ENCODE measurements at regions not wholly inside any gene's neighbourhood (a gene's known extent, or its start where the extent isn't known, plus 50 kb on each side); places are given as distances from the start of the nearest gene placed in this dataset.
A peak's percentile ranks its signal among the peaks of the same experiment; 100 is the strongest.
"Not testable (repeated sequence)": the region's sequence is repeated elsewhere in the genome, so short reads cannot be mapped to it uniquely, and the experiment has no call there.

GRCh38 chr6:28659250-28659566 lies 133.5 kb downstream of the GPX5 start:
- Mint-ChIP-seq H3K27ac (no peak overlapping the region), H3K4me3 (peak overlapping the region; percentile 77), H3K27me3 (peaks cover 47% of the 10 kb centered on the region), H3K36me3 (ENCODE audit: low read depth) (peaks cover 1% of the 10 kb centered on the region), H3K9me3 (ENCODE audit: low read depth) (no peaks in the 10 kb centered on the region), H3K4me1 (peaks cover 24% of the 10 kb centered on the region)
- CTCF ChIA-PET, result no interaction called here
- DNase-seq (no peak), ATAC-seq (no peak)
- POLR2A ChIA-PET, result no interaction called here
- intact Hi-C loops (cut with DNase I, micrococcal nuclease), result loop anchor here (2.0 to 10.0 kb wide), 4 partner anchors 72 to 754 kb away; a partner anchor contains a TSS

DNA sequence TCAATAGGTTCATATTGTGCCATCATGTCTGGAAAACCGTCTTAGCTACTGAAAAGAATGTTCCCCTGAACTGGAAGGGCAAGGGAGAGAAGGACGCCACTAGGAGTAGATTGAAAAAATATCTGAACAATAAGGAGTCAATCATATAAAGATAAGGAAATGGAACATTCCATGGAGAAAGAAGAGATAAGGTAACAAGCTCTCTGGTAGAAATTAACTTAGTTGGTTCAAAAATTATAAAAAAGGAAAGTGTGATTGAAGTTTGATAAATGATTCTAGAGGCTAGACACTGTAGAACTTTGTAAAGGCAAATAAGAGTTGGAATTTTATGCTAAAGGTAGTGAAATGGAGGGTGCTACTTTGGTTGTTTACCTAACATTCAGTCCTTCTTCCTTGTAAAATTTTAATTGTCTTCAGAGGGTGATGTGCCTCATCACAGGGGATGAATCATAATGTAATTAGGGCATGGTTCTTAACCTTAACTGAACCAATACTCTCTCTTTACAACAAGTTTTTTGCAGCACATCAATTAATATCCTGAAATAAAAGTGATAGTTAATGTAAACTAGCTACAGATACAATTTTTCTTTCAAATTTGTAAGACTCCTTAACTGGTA lies 135.5 kb downstream of the GPX5 start:
- intact Hi-C loops (cut with DNase I, micrococcal nuclease), result no loop called here
- Mint-ChIP-seq H3K9me3 (ENCODE audit: low read depth) (no peaks in the 10 kb centered on the region), H3K27ac (no peak overlapping the region), H3K36me3 (ENCODE audit: low read depth) (peaks cover 1% of the 10 kb centered on the region), H3K4me3 (no peak overlapping the region), H3K27me3 (peaks cover 48% of the 10 kb centered on the region), H3K4me1 (peaks cover 24% of the 10 kb centered on the region)
- no peak for ATAC-seq
- POLR2A ChIA-PET, result no interaction called here
- DNase-seq, result no peak
- CTCF ChIA-PET, result interaction anchor here (0.7 to 1.4 kb wide), 2 partner anchors 12 to 156 kb away, joined by 3 read pairs; no protein-coding TSS in a partner anchor

GRCh38 chr6:28664870-28665396 lies 139.3 kb downstream of the GPX5 start:
- peaks cover 26% of the 10 kb centered on the region for H3K27me3 Mint-ChIP-seq
- H3K9me3 Mint-ChIP-seq (ENCODE audit: low read depth), result no peaks in the 10 kb centered on the region
- POLR2A ChIA-PET, result no interaction called here
- DNase-seq (no peak), ATAC-seq (no peak)
- H3K27ac Mint-ChIP-seq, result no peak overlapping the region
- CTCF ChIA-PET, result interaction anchor here (0.7 kb wide), 1 partner anchor 1104 kb away, joined by 3 read pairs; no protein-coding TSS in a partner anchor
- no peak overlapping the region for H3K4me3 Mint-ChIP-seq
- intact Hi-C loops (cut with DNase I, micrococcal nuclease), result no loop called here
- no peaks in the 10 kb centered on the region for H3K36me3 Mint-ChIP-seq (ENCODE audit: low read depth)
- no peaks in the 10 kb centered on the region for H3K4me1 Mint-ChIP-seq

GRCh38 chr6:28673417-28673786 lies 147.7 kb downstream of the GPX5 start:
- no peak for DNase-seq
- POLR2A ChIA-PET, result no interaction called here
- no peaks in the 10 kb centered on the region for H3K9me3 Mint-ChIP-seq (ENCODE audit: low read depth)
- CTCF ChIA-PET, result interaction anchor here (0.6 kb wide), 1 partner anchor 924 kb away, joined by 3 read pairs; no protein-coding TSS in a partner anchor
- H3K4me3 Mint-ChIP-seq, result peak overlapping the region; percentile 74
- H3K27ac Mint-ChIP-seq, result no peak overlapping the region
- intact Hi-C loops (cut with DNase I, micrococcal nuclease), result loop anchor here in 1 of 2 experiments (1.0 to 2.0 kb wide), 2 partner anchors 15 to 25 kb away; no protein-coding TSS in a partner anchor
- H3K36me3 Mint-ChIP-seq (ENCODE audit: low read depth), result peaks cover 2% of the 10 kb centered on the region
- H3K4me1 Mint-ChIP-seq, result peaks cover 8% of the 10 kb centered on the region
- H3K27me3 Mint-ChIP-seq, result peaks cover 57% of the 10 kb centered on the region
- no peak for ATAC-seq

DNA sequence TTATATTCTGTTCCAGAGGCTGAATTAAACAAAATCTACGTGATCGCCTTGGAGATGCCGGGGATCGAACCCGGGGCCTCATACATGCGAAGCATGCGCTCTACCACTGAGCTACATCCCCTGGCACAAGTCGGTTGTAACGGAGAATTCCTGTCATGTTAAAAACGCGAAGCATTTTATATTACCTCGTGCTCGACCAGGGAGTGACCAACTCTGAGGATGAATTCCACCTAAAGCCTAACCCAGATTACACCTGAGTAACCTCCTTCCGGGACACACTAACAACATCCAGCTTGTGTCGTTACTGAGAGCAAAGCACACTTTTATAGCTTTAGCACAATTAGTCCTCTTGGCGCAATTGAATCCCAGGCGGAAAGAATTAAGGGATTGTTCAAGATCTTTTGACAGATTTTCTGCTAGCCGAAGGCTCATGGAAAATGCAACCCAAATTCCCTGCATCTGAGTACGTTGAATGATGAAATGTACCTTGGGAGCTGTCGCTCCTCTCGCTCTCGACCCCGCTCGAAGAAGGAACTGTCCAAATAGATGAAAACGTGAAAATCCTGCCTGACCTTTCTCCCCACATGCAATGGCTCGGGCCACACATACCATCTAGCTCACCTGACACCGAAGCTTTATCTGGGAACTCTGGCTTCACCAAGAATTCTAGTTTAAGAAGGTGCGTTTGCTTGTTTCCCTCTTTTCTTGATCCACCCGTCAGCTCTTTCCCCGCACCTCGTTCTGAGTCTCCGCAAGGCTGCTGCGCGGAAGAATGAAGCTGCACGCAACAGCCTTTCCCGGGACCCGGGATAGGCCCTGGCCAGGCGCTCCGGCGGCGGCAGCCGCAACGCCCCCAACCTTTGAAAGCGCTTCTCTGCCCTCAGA lies 148.3 kb downstream of the GPX5 start:
- peak overlapping the region; percentile 74 for H3K4me3 Mint-ChIP-seq
- H3K27ac Mint-ChIP-seq, result peak overlapping the region; percentile 64
- DNase-seq (peak; percentile 82), ATAC-seq (peak; percentile 75)
- no peaks in the 10 kb centered on the region for H3K9me3 Mint-ChIP-seq (ENCODE audit: low read depth)
- H3K4me1 Mint-ChIP-seq, result peaks cover 8% of the 10 kb centered on the region
- ChIA-PET CTCF (interaction anchor here (0.7 to 0.9 kb wide), 2 partner anchors 16 to 178 kb away, joined by 3 to 4 read pairs; no protein-coding TSS in a partner anchor), POLR2A (no interaction called here)
- peaks cover 2% of the 10 kb centered on the region for H3K36me3 Mint-ChIP-seq (ENCODE audit: low read depth)
- intact Hi-C loops (cut with DNase I, micrococcal nuclease), result loop anchor here in 1 of 2 experiments (1.0 to 2.0 kb wide), 2 partner anchors 16 to 25 kb away; no protein-coding TSS in a partner anchor
- H3K27me3 Mint-ChIP-seq, result peaks cover 59% of the 10 kb centered on the region

- H3K27me3 Mint-ChIP-seq, result peaks cover 60% of the 10 kb centered on the region
- peaks cover 8% of the 10 kb centered on the region for H3K4me1 Mint-ChIP-seq
- ATAC-seq, result peak; percentile 30
- DNase-seq, result no peak
- CTCF ChIA-PET, result no interaction called here
- H3K27ac Mint-ChIP-seq, result no peak overlapping the region
- peaks cover 2% of the 10 kb centered on the region for H3K36me3 Mint-ChIP-seq (ENCODE audit: low read depth)
- intact Hi-C loops (cut with DNase I, micrococcal nuclease), result no loop called here
- H3K9me3 Mint-ChIP-seq (ENCODE audit: low read depth), result no peaks in the 10 kb centered on the region
- H3K4me3 Mint-ChIP-seq, result no peak overlapping the region
- POLR2A ChIA-PET, result no interaction called here
Measured at GRCh38 chr6:28675600-28675999, 149.9 kb downstream of the GPX5 start.

- Mint-ChIP-seq H3K27ac (no peak overlapping the region), H3K4me1 (peaks cover 6% of the 10 kb centered on the region), H3K4me3 (no peak overlapping the region), H3K9me3 (ENCODE audit: low read depth) (no peaks in the 10 kb centered on the region), H3K36me3 (ENCODE audit: low read depth) (no peaks in the 10 kb centered on the region), H3K27me3 (peaks cover 55% of the 10 kb centered on the region)
- intact Hi-C loops (cut with DNase I, micrococcal nuclease), result loop anchor here in 1 of 2 experiments (5.0 kb wide), 1 partner anchor 140 kb away; no protein-coding TSS in a partner anchor
- ChIA-PET POLR2A (no interaction called here), CTCF (no interaction called here)
- DNase-seq (no peak), ATAC-seq (no peak)
Measured at GRCh38 chr6:28682542-28682941, 156.9 kb downstream of the GPX5 start.

DNA sequence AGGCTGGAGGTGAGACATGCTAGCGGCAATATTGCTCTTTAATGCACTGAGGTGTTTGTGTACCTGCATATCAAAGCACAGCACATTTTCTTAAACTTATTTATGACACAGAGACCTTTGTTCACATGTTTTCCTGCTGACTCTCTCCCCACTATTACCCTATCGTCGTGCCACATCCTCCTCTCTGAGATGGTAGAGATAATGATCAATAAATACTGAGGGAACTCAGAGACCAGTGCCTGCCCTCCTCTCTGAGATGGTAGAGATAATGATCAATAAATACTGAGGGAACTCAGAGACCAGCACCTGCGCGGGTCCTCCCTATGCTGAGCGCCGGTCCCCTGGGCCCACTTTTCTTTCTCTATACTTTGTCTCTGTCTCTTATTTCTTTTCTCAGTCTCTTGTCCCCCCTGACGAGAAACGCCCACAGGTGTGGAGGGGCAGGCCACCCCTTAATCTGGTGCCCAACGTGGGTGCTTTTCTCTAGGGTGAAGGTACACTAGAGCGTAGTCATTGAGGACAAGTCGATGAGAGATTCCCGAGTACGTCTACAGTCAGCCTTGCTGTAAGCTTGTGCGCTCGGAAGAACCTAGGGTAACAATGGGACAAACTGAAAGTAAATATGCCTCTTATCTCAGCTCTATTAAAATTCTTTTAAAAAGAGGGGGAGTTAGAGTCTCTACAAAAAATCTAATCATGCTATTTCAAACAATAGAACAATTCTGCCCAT lies 157.4 kb downstream of the GPX5 start:
- ATAC-seq; H3K9me3 Mint-ChIP-seq (ENCODE audit: low read depth); H3K4me1 Mint-ChIP-seq; POLR2A ChIA-PET; H3K4me3 Mint-ChIP-seq; H3K36me3 Mint-ChIP-seq (ENCODE audit: low read depth); DNase-seq; H3K27ac Mint-ChIP-seq: not testable (repeated sequence)
- intact Hi-C loops (cut with DNase I, micrococcal nuclease), result loop anchor here in 1 of 2 experiments (5.0 kb wide), 1 partner anchor 141 kb away; no protein-coding TSS in a partner anchor
- CTCF ChIA-PET, result interaction anchor here (0.9 kb wide), 1 partner anchor 187 kb away, joined by 3 read pairs; no protein-coding TSS in a partner anchor
- H3K27me3 Mint-ChIP-seq, result peaks cover 55% of the 10 kb centered on the region

GRCh38 chr6:28683945-28684538 lies 158.4 kb downstream of the GPX5 start:
- H3K9me3 Mint-ChIP-seq (ENCODE audit: low read depth), result no peaks in the 10 kb centered on the region
- POLR2A ChIA-PET, result no interaction called here
- ATAC-seq (peak; percentile 53), DNase-seq (peak; percentile 13)
- H3K36me3 Mint-ChIP-seq (ENCODE audit: low read depth), result no peaks in the 10 kb centered on the region
- H3K4me1 Mint-ChIP-seq, result peaks cover 6% of the 10 kb centered on the region
- no peak overlapping the region for H3K4me3 Mint-ChIP-seq
- H3K27ac Mint-ChIP-seq, result no peak overlapping the region
- intact Hi-C loops (cut with DNase I, micrococcal nuclease), result loop anchor here in 1 of 2 experiments (2.0 to 5.0 kb wide), 2 partner anchors 142 to 189 kb away; no protein-coding TSS in a partner anchor
- peaks cover 54% of the 10 kb centered on the region for H3K27me3 Mint-ChIP-seq
- CTCF ChIA-PET, result interaction anchor here (0.7 to 2.0 kb wide), 8 partner anchors 14 to 332 kb away, joined by 3 to 7 read pairs (median 4); no protein-coding TSS in a partner anchor

GRCh38 chr6:28685960-28686359 lies 160.3 kb downstream of the GPX5 start:
- DNase-seq; POLR2A ChIA-PET; H3K36me3 Mint-ChIP-seq (ENCODE audit: low read depth); H3K4me3 Mint-ChIP-seq; H3K27ac Mint-ChIP-seq; H3K4me1 Mint-ChIP-seq; ATAC-seq; H3K9me3 Mint-ChIP-seq (ENCODE audit: low read depth): not testable (repeated sequence)
- CTCF ChIA-PET, result interaction anchor here (1.2 to 2.0 kb wide), 3 partner anchors 101 to 335 kb away, joined by 3 to 6 read pairs (median 3); no protein-coding TSS in a partner anchor
- peaks cover 53% of the 10 kb centered on the region for H3K27me3 Mint-ChIP-seq
- intact Hi-C loops (cut with DNase I, micrococcal nuclease), result loop anchor here (1.0 to 5.0 kb wide), 5 partner anchors 151 to 903 kb away; no protein-coding TSS in a partner anchor
